Hindlimb muscle (tissue), 1 donor: ENCODE measurements at regions not wholly inside any gene's neighbourhood (a gene's known extent, or its start where the extent isn't known, plus 50 kb on each side); places are given as distances from the start of the nearest gene placed in this dataset.

Experiments used
- DNase-seq: peaks from one replicate; pipeline ENCODE4 v3.0.0-alpha.2; 2013

DNA sequence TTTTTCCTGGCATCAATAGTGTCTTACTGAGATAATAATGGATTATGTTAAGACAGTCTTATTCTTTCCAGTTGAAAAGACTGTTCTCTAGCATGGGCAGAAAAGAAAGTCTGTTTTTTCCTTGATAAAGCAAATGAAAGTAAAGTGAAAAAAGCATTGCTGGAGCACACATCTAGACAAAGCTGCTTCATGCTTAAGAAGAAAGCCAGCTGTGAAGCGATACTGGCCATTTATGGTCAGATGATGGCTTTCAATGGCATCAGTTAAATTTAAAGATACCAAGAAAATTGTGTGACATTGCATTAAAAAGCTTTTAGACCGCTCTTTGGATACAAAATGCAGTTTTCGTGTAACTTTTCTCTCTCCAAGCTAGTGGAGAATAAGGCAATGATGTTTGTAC is 242.1 kb upstream of the TRAM1L1 start:
- DNase-seq: no peak

DNA sequence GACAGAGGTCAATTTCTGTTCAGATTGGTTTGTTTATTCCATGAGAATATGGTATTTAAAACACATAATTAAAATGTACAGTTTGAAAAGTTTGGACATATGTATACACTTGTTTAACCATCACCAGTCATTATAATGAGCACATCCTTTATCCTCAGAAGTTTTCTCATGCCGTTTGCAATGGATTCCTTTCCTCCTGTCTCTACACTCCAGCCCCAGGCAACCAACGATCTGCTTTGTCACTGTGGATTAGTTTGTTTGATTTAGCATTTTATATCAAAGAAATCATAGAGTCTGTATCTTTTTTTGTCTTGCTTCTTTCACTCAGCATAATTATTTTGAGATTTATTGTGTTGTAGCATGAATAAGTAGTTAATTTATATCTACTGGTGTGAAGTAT is 243.0 kb upstream of the TRAM1L1 start:
- no peak for DNase-seq

DNA sequence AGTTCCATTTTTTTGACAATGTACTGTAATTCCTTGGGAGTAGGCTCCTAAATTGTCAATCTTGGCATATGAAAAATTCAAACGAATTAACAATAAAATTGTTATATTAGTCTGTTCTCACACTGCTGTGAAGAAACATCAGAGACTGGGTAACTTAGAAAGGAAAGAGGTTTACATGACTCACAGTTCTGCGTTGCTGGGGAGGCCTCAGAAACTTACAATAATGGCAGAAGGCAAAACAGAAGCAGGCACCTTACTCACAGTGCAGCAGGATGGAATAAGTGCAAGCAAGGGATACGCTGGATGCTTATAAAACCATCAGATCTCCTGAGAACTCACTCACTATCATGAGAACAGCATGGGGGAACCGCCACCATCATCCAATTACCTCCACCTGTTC is 246.4 kb upstream of the TRAM1L1 start:
- no peak for DNase-seq

DNA sequence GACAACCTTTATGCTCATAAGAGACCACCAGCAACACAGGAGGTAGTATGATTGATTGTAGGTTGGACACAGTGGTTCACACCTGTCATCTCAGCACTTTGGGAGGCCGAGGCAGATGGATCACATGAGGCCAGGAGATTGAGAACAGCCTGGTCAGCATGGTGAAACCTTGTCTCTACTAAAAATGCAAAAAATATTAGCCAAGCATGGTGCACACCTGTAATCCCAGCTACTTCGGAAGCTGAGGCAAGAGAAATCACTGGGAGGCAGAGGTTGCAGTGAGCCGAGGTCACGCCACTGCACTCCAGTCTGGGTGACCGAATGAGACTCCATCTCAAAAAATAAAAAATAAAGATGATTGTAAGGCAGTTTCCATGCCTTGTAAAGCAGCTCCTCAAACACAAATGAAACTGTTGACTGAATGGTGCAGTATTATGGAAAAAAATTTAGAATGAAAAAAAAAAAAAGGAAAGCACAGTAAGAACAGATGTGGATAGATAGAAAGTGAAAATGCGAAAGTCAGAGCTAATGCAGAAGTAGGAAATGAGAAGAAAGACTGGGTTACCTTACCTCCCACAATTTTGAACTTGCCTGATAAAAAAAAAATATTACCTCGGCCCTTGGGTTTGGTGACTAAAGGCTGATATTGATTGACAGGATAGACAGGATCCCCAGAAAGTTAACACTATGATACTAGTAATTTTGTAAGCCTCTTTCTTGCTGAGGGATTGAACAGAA is 249.2 kb upstream of the TRAM1L1 start:
- DNase-seq: no peak

DNA sequence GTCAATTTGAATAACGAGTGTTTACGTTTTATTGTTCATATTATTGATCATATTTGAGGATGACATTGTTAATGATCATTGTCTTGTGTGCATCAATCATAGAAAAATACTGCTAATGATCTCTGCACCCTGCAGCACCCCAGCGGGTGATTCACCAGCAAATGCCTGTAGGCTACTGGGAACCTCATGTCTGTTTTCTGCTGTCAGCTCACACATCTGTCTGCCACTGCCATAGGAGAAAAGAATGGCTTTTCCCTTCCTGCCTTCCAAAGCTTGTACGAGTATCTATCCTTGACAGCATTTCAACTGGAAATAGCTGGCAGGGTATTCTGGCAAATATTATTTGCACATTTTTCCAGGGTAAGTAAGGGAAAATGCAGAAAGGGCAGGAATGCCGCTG is 272.1 kb upstream of the TRAM1L1 start:
- DNase-seq: peak; percentile 9

DNA sequence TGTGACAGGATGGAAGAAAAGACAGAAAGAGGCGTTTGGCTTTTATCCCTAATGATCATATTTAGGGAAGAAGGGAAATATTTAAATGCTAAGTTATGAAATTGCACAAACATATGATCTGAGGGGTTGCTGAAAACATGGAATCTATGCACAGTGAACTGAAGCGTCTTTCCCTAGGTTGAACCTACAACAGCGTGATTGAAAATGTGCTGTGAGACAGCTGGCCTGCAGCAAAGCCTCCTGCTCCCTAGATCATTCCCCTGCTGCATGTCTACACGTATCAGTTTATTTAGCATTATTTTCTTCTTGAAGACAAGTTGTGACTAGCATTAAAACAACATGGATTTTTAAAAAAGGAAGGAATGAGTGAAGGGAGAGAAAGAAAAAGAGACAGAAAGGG is 272.5 kb upstream of the TRAM1L1 start:
- DNase-seq: no peak

DNA sequence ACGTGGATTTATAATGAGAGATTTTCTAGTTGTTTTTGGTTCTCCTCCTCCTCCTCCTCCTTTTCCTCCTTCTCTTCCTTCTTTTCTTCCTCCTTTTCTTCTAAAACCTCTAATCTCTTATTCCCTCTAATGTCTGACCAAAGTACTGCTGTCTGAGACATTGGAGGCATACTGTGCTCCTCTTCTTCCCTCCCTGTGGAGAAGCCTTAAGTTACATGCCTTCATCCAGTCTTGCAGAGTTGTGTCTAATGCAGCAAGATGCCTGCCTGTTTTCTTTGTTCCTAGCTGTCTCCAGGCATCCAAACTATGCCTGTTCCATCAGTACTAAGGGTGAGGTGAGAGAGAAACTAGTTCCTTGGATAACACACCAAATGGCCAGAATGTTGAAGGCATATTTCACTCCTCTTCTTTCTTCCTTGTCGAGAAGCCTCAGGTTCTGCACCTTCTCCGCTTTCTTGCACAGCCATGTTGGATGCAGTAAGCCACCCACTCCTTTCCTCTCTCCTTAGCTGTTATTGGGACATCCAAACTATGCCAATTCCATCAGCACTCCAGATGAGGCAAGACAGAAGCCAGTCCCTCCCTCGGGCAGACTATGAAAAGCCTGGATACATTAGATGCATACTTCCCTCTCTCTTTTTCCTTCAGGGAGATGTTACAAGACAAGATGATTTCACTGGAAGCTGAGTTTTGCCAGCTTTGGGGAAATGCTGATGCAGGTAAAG is 285.7 kb upstream of the TRAM1L1 start:
- no peak for DNase-seq

DNA sequence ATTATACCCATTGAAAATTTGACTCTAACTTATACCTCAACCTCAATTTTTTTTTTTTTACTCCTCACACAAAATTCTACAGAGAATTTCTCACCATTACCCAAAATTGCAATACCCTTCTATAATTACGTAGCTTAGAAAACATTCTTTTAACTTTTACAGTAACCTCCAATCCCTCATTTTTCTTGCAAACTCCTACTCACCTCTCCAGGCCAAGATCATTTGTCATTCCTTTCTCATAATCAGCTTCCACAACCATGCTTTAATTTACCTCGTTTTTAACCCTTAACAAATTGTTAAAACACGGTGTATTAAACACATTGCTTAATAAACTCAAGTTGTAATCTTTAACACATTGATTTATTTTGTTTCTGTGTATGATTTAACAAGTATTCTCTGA is 289.7 kb upstream of the TRAM1L1 start:
- DNase-seq: no peak

DNA sequence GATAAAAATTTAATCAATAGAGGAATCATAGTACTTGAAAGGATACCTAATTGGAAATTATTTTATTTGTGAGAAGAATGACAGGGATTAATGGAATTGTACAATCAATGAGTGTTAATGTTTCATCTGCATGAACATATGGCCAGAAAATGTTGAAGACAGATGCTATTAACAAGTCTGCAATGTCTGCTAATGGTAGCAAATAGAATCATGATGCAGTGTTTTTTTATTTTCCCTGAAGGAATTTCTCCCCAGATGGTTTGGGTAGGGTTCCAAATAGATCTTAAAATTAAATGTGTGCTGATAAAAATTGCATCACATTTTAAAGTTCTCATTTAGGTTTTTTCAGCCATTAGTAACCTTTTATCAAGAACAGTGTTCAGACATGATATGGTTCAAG is 291.3 kb upstream of the TRAM1L1 start:
- DNase-seq: no peak

DNA sequence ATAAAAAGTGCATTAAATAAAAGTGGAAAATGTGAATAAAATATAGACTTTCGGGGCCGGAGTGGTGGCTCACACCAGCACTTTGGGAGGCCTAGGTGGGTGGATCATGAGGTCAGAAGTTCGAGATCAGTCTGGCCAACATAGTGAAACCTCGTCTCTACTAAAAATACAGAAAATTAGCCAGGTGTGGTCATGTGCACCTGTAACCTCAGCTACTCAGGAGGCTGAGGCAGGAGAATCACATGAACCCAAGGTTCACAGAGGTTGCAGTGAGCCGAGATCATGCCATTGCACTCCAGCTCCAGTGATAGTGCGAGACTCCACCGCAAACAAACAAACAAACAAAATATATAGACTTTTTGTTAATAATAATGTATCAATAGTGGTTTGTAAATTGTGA is 293.6 kb upstream of the TRAM1L1 start:
- DNase-seq: no peak

DNA sequence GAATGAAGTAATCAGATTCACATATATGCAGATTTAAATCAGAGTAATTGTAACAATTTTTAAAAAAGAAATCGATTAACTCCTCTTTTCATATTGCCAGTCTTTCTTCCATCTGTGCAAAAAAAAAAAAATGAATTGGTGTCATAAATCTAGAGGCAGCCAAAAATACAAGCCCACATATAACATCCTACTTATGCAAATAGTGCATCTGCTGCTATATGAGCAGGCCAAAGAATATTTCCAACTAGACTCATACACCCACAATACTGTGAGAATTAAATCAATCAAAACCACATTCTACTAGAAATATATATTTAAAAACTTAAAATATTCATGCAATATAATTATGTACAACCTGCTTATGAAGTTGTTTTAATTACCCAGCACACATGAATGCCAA is 298.1 kb upstream of the TRAM1L1 start:
- no peak for DNase-seq

DNA sequence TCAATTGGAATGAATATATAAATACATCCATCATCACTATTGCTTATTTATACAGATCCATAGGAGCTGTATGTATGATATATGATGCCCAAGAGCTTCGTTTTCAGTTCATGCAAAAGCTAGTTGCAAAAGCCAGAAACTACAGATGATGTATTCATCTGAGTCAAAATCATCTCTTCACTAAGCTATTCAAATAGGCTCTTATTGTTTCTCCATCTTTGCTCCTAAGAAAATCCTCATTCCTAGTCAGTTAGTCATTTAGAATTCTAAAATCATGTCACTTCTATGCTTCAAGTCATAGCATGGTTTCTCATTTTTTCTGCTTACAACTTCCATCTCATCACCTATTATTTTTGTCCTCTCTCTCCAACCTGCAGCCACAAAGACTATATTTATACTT is 300.1 kb upstream of the TRAM1L1 start:
- no peak for DNase-seq

DNA sequence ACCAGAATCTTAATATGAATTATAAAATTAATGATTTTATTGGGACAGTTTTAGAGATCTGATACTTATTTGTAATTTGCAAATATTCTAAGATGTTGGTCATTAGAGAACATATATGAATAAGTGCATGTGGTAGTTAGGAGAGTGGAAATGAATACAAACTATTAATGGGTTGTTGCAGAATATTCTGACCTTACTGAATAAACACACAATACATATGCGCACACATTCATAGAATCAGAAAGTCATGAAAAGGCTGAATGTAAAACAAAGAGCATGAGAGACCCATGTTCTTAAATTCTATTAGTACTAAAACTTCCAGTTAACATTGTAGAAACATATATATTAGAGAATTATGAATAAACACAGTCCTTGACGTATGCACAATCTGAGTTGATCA is 301.7 kb upstream of the TRAM1L1 start:
- DNase-seq: no peak

DNA sequence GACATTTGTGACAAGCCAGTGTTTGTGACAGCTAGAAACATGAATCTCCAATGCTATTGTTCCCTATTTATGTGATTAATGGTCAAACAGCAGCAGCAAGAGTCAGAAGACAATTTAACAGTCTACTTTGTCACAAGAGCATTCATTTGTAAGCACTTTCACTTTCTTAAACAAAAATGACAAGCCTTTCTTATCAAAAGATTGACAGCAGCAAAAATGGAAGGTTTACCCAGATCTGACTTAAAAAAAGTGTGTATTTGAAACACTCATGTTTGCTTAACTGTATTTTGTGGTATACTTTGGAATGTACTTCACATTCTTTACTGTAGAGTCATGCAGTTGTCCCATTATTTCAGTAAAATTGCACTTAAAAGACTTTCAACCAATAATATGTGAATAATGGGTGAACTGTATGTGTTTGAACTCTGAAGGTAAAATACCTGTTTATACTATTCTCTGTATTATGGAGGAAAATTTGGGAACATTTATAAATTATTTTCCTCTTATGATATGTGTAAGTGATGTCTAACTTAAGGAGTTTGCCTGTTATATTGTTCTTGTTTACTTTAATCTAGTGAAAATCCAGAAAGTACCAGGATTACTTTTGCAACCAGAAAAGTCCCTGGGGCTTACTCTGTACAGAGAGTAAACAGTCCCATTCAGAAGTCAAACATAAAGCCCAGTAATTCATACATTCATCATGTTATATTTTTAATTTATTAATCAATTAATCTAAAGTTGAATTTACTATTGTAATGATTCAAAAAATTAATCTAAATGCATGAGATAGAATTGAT is 314.9 kb upstream of the TRAM1L1 start:
- no peak for DNase-seq

DNA sequence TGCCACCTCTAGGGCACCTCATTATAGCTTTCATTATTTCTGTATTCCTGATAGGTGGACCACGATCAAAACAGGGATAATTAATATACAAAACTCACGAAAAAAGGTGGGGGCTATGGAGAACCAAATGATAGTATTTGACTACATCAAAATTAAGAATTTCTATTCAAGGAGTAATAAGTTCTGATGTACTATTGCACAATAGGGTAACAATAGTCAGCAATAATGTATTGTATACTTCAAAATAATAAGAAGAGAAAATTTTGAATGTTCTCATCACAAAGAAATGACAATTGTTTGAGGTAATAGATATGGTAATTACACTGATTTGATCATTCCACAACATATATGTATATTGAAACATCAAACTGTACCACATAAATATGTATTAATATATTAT is 327.3 kb upstream of the TRAM1L1 start:
- DNase-seq: no peak

DNA sequence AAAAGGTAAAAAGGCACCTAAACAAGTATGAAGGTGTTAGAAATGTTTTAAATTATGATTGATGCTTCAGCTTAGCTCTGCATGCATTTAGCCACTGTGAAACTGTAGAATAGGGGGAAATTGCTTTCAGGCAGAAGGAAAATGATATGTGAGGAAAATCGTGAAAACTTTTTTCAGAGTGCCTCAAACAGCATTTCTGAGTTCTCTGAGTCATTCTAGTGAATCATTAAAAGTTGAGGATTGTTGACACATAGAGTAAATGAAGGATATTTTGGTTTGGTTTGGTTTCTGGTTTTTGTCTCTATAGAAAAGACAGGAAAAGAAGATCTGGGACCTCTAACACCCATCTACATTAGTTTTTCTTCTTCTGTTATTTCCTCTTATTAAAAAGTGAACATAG is 332.5 kb upstream of the TRAM1L1 start:
- no peak for DNase-seq

DNA sequence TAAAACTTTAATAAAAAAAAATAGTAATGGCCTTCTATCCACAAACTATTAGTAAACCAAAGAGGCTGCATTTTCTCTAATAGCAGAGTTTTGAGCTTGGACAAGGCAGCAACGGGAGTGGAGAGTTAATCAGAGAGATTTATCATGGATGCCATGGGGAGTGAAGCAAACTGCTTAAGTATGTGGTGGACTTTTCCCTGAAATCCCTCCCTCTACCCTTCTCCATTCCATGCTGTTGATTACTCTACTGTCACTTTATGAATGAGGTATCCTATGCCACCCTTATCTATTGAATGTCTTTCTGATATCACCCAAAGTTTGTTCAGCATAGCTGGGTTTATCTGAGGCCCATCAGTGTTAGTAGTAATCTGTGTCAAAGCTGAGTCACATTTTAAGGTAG is 335.6 kb upstream of the TRAM1L1 start:
- no peak for DNase-seq

DNA sequence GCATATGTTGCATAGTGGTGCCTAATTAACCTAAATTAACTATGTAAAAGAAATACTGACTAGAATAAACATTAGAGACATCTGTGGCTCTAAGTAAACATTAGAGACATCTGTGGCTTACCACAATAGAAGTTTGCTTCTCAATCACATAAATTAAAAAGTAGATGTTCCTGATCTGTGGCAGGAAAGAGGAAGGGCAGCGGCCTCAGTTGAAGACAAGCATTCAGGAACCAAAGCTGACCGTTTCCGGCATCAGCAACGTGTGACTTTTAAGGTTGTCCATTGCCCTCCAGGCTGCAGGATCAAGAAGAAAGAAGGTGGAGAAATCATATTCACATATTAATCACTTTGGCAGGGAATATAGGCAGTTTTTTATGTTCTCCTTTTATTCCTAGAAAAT is 336.3 kb upstream of the TRAM1L1 start:
- DNase-seq: no peak

DNA sequence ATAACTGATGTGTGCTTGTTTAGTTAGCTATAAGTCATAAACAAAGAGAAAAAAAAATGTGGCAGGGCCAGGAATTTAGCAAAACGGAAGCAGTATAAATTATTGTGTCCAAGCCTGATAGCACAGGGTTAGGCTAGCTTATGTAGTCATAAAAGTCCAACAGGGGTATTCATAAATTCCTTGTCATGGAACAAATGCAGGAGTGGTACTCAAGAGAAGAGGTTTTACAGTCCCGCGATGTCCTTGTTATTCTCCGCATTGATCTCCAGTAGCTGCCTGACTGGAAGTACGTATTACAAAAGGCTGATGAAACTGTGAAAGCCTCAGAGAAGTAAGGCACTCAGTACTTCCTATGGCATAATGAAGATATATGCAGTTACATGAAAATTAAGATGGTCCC is 336.9 kb upstream of the TRAM1L1 start:
- DNase-seq: no peak

DNA sequence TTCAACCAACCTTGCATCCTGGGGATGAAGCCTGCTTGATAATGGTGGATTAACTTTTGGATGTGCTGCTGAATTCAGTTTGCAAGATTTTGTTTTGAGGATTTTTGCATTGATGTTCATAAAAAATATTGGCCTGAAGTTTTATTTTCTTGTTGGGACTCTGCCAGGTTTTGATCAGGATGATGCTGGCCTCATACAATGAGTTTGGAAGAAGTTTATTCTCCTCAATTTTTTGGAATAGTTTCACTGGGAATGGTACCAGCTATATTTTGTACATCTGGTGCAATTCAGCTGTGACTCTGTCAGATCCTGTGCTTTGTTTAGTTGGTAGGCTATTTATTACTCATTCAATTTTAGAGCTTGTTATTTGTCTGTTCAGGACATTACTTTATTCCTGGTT is 340.3 kb upstream of the TRAM1L1 start:
- peak; percentile 18 for DNase-seq

DNA sequence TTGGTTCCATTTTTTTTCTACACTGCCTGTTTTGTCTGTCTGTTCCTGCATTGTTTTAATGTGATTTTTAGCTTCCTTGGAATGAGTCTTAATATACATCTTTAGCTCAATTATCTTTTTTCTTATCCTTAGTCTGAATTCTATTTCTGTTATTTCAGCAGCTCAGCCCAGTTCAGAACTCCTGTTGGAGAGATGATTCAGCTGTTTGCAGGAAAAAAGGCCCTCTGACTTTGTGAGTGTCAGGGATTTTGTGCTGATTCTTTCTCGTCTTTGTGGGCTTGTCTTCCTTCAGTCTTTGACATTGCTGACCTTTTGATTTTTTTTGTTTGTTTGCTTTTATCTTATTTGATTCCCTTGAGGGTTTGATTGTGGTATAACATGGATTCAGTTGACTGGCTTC is 343.2 kb upstream of the TRAM1L1 start:
- DNase-seq: no peak

DNA sequence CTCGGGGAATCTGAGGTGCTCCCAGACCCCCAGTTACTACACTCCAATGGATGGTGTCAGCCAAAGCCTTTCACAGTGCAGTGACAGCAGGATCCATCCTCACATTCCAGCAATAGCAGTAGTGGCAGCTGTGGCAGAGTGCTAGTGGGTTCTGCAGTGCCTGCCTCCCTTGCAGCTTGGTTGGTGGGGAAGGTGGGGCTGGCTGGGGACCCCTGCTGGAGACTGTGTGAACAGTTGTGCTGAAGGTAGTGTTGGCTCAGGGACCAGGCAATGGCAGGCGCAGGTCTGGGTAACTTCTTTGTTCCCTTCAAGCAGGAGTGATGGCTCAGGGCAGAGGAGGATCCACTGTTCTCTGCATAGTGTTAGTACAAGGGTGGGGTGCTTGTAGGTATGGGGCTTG is 343.7 kb upstream of the TRAM1L1 start:
- no peak for DNase-seq

DNA sequence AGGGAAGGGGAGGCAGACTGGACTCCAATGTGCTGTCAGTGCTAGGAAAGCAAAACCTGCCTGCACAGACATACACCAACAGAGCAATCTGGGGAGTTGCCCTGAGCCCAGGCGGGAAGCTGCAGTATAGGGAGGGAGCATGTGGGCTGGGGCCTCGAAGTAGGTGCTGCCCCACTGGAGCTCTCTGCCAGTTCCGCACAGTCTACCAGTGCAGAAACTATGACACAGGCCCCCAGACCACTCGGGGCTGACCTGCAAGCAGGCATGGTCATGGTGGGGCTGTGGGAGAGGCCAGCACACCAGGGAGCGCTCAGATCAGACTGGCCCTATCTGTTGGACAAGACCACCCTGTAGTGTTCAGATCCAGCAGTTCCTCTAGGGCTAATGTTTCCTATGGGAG is 344.1 kb upstream of the TRAM1L1 start:
- no peak for DNase-seq

DNA sequence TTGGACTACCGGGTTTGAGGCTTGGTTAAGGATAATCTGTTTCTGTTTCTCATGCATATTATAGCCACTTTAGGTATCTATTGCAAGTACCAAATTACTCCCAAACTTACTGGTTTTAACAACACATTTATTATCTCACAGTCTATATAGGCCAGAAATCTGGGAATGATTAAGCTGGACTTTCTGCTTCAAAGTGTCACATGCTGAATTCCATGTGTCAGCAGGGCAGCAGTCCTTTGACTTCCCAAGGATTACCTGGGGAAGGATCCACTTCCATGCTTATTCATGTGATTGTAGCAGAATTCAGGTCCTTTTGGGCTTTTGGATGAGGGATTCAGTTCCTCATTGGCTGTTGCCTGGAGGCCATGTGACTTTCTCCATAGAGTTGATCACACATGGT is 349.0 kb upstream of the TRAM1L1 start:
- DNase-seq: no peak
